LNCAP (cell line): ENCODE measurements at regions not wholly inside any gene's neighbourhood (a gene's known extent, or its start where the extent isn't known, plus 50 kb on each side); places are given as distances from the start of the nearest gene placed in this dataset.

ENCODE experiments used
- TF ChIP-seq, protein P1 (sequence below): fragments of 450-650 bp; IDR thresholded peaks from 2 replicates; pipeline ENCODE4 v1.5.1; 2017; ENCODE audit warnings: mild to moderate bottlenecking

DNA sequence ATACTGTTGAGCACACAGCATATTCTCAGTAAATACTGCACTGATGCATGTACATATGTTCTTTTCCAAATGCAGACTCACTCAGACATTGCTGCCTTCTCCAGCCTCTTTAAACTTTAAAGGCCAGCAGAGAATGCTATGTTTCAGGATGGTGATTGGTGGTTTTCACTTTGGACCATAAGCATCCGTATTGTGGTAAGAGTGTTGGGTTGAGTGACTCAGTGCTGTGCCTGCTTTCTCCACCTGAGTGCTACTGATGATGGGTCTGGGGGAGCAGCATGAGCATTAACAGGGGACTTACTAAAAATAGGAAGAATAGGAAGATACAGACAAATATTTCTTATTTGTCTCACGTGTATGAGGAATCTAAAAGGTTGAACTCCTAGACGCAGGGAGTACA is 56.3 kb upstream of the ZNF92 start:
- TF ChIP-seq, protein P1, sequence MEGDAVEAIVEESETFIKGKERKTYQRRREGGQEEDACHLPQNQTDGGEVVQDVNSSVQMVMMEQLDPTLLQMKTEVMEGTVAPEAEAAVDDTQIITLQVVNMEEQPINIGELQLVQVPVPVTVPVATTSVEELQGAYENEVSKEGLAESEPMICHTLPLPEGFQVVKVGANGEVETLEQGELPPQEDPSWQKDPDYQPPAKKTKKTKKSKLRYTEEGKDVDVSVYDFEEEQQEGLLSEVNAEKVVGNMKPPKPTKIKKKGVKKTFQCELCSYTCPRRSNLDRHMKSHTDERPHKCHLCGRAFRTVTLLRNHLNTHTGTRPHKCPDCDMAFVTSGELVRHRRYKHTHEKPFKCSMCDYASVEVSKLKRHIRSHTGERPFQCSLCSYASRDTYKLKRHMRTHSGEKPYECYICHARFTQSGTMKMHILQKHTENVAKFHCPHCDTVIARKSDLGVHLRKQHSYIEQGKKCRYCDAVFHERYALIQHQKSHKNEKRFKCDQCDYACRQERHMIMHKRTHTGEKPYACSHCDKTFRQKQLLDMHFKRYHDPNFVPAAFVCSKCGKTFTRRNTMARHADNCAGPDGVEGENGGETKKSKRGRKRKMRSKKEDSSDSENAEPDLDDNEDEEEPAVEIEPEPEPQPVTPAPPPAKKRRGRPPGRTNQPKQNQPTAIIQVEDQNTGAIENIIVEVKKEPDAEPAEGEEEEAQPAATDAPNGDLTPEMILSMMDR: no peak

DNA sequence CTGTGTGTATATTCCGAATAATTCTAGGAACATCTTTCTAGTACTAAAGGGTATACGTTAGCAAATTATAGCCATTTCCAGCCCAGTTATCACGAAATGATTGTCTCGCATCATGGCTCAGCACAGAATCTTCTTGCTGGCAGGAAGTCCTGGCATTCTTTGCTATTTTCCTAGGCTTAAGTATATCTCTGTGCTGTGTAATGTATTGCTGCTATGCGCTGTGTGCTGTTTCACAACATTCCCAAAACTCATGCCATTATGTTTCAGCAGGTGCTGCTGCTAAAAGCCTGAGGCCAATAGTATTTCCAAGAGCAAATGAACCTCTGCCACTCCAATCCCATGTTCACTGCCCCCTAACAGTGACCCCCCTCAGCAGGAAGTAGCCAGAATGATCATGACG is 62.9 kb upstream of the ZNF92 start:
- TF ChIP-seq, protein P1: no peak

DNA sequence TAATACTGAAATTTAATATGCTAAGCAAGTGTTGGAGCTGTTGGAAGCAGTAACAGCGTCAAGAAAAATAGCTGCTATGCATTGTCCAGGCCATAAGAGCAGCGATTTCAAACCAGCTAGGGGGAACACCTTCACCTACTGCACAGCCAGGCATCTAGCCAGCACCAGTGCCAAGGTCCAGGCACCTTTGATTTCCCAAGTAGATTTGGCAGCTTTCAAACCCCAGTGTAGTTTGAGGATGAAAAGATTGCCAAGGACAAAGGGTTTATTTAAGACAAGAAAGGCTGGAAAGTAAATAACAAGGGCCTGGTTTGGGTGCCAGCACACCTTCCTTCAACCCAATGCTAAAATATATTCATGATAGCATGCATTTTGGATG is 65.4 kb upstream of the ZNF92 start:
- TF ChIP-seq, protein P1: no peak

DNA sequence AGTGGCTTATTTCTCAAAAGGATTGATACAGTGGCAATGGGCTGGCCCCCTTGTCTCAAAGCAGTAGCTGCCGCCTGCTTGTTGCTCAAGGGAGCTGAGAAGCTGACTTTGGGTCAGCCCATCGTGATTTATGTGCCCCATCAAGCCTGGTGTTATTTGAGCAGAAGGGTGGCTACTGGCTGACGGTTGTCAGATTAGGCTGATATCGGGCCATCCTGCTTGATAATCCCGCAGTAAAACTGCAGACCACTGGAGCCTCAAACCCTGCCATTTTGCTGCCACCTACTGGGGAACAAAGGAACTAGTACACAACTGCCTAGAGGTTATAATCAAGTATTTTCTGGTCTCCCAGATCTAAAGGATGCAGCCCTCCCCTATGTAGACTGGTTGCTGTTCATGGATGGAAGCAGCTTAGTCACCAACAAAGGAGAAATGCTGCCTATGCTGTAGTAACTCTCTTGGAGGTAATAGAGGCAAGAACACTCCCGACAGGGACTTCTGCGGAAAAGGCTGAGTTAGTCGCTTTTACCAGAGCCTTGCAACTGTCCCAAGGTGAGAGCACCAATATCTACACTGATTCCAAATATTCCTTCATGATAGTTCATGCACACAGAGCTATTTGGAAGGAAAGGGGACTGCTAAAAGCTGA is 65.9 kb upstream of the ZNF92 start:
- TF ChIP-seq, protein P1: peak; percentile 83

DNA sequence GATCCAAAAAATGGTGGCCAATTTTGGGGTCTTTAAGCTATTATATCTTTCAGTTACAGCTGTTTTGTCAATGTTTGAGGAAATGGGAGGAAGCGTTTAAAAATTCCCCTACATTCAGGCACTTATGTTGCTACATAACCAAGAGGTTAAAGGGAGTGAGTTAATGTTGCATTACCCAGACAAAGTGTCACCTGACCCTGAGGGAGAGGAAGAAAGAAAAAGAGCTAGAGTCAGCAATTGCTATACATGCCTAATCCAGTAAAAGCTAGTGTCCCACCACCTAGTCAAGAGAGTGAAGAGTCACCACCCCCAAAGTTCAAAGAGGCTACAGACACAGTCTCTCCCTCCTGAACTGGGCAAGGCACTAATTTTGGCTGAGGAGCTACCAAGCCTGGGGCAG is 69.5 kb upstream of the ZNF92 start:
- TF ChIP-seq, protein P1: no peak

DNA sequence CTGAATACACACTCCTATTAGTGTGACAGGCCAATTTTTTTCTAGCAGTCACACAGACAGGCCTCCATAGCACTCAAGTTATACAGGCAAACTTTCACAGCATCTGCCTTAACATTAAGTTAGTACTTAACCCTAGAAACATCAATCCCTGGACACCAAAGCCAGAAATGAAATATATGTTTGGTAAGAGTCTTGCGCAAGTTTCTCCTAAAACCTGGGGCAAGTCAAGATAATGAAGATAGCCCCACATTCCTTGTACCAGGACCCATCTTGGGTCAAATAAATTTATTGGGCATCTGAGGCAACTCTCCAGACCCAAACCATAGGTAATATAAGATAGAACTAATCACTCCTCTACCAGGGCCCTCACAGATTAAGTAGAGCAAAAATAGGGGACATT is 70.8 kb upstream of the ZNF92 start:
- TF ChIP-seq, protein P1: no peak

DNA sequence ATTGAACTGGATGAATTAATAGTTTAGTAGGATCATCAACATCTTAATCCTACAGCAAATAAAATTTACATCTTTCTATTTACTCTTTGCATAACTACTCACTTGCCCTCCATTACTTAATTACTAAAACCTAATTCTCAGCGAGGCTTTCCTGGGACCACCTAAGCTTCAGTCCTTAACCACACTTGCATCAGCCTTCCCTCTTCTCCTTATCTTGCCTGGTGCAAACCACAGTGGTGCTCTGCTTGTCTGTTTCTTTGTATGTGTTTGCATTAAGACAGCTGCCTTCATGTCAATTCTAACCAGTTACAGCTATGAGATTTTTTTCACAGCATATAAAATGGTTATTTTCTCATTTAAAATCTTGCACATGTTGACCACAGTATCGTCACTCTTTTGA is 72.6 kb upstream of the ZNF92 start:
- TF ChIP-seq, protein P1: no peak

DNA sequence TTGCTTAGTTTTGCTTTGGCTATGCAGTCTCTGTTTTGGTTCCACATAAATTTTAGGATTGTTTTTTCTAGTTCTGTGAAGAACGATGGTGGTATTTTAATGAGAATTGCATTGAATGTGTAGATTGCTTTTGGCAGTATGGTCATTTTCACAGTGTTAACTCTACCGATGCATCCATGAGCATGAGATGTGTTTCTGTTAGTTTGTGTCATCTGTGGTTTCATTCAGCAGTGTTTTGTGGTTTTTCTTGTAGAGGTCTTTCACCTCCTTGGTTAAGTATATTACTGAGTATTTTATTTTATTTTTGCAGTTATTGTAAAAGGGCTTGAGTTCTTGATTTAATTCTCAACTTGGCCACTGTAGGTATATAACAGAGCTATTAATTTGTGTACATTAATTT is 78.2 kb upstream of the ZNF92 start:
- TF ChIP-seq, protein P1: no peak
